GM23248 (cell line): ENCODE measurements at regions not wholly inside any gene's neighbourhood (a gene's known extent, or its start where the extent isn't known, plus 50 kb on each side); places are given as distances from the start of the nearest gene placed in this dataset.
"Not testable (repeated sequence)": the region's sequence is repeated elsewhere in the genome, so short reads cannot be mapped to it uniquely, and the experiment has no call there.

Experiments used
- EZH2 ChIP-seq: fragments of 200-600 bp; sonication (generic); IDR thresholded peaks from 2 replicates; pipeline ENCODE4 v1.6.1; 2018; ENCODE audit warnings: antibody characterized with exemption, mild to moderate bottlenecking; ENCODE audit not compliant: insufficient read depth, poor library complexity, severe bottlenecking
- EZH2phosphoT487 ChIP-seq: fragments of 200-600 bp; sonication (generic); IDR thresholded peaks from 2 replicates; pipeline ENCODE4 v1.6.1; 2018; ENCODE audit warnings: antibody characterized with exemption, moderate library complexity, mild to moderate bottlenecking, low read depth; ENCODE audit not compliant: insufficient read depth

GRCh38 chr12:131293071-131294015 is 339.6 kb downstream of the ADGRD1 start:
- not testable (repeated sequence) for TF ChIP-seq EZH2, EZH2phosphoT487
